Gastrocnemius medialis (tissue), 4 donors: ENCODE measurements at regions not wholly inside any gene's neighbourhood (a gene's known extent, or its start where the extent isn't known, plus 50 kb on each side); places are given as distances from the start of the nearest gene placed in this dataset.

ENCODE experiments used
- POLR2A ChIP-seq, 2 donors: fragments of 450-650 bp; IDR thresholded peaks; one replicate each; pipeline ENCODE4 v1.6.1; 2017; ENCODE audit warnings: antibody characterized with exemption in 2 of 2, mild to moderate bottlenecking in 2 of 2, moderate library complexity in 2 of 2
- TF ChIP-seq, protein P1 (sequence below), 5 experiments: fragments of 450-650 bp in 3 of 5; fragments of 200-600 bp in 2 of 5; sonication (generic) in 2 of 5; IDR thresholded peaks in 4 of 5; conservative IDR thresholded peaks in 1 of 5; 1 replicate in 4 of 5; 2 replicates in 1 of 5; pipeline ENCODE4 v1.5.1; 2016 to 2019; ENCODE audit warnings: antibody characterized with exemption in 5 of 5, mild to moderate bottlenecking in 3 of 5, moderate library complexity in 3 of 5

DNA sequence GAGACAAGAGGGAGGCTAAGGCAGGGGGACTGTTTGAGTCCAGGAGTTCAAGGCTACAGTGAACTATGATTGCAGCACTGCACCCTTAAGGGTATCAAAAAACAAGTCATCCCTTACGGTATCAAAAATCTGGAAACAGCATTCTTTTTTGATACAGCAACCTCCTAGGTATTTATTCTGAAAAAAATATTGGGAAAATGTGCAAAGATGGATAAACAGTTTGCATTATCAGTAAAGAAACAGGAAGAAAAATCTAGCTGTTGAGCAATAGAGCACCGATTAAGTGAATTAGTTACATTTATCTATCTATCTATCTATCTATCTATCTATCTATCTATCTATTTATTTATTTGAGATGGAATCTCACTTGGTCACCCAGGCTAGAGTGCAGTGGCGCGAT is 56.7 kb upstream of the SCAF4 start:
- TF ChIP-seq, protein P1, sequence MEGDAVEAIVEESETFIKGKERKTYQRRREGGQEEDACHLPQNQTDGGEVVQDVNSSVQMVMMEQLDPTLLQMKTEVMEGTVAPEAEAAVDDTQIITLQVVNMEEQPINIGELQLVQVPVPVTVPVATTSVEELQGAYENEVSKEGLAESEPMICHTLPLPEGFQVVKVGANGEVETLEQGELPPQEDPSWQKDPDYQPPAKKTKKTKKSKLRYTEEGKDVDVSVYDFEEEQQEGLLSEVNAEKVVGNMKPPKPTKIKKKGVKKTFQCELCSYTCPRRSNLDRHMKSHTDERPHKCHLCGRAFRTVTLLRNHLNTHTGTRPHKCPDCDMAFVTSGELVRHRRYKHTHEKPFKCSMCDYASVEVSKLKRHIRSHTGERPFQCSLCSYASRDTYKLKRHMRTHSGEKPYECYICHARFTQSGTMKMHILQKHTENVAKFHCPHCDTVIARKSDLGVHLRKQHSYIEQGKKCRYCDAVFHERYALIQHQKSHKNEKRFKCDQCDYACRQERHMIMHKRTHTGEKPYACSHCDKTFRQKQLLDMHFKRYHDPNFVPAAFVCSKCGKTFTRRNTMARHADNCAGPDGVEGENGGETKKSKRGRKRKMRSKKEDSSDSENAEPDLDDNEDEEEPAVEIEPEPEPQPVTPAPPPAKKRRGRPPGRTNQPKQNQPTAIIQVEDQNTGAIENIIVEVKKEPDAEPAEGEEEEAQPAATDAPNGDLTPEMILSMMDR (IDR thresholded peaks at IDR 0.05 in 4 of 5, conservative IDR thresholded peaks at IDR 0.05 in 1 of 5): no peak
- no peak for TF ChIP-seq POLR2A (IDR thresholded peaks at IDR 0.05)
